GM23338 (cell line): ENCODE measurements at regions not wholly inside any gene's neighbourhood (a gene's known extent, or its start where the extent isn't known, plus 50 kb on each side); places are given as distances from the start of the nearest gene placed in this dataset.

Source experiments
- ATAC-seq: fragments of 200-7000 bp; cut with Tn5 transposase; 3 replicates; pipeline ENCODE4 v1.9.1; 2020
- DNase-seq: peaks from one replicate; pipeline ENCODE4 v3.0.0-alpha.2; 2015; ENCODE audit warnings: low spot score
- H2AFZ ChIP-seq: fragments of 200-600 bp; sonication (generic); 2 replicates; pipeline ENCODE4 v1.8.0; 2016; ENCODE audit warnings: antibody characterized with exemption, mild to moderate bottlenecking, moderate library complexity
- H3F3A ChIP-seq: fragments of 200-600 bp; sonication (generic); replicated peaks from 2 replicates; pipeline ENCODE4 v1.8.0; 2017; ENCODE audit warnings: antibody characterized with exemption, mixed run types, low read depth
- H3K27ac ChIP-seq: fragments of 200-600 bp; sonication (generic); 2 replicates; pipeline ENCODE4 v1.6.1; 2016; ENCODE audit warnings: low read depth
- H3K27me3 ChIP-seq: fragments of 200-600 bp; sonication (generic); 2 replicates; pipeline ENCODE4 v1.8.0; 2016; ENCODE audit warnings: mild to moderate bottlenecking, mixed run types, moderate library complexity; ENCODE audit not compliant: insufficient read depth
- H3K36me3 ChIP-seq: fragments of 200-600 bp; sonication (generic); 2 replicates; pipeline ENCODE4 v1.8.0; 2016; ENCODE audit warnings: mild to moderate bottlenecking; ENCODE audit not compliant: insufficient read depth
- H3K4me1 ChIP-seq: fragments of 200-600 bp; sonication (generic); 2 replicates; pipeline ENCODE4 v1.8.0; 2016; ENCODE audit warnings: mild to moderate bottlenecking, moderate library complexity; ENCODE audit not compliant: insufficient read depth
- H3K4me2 ChIP-seq: fragments of 200-600 bp; sonication (generic); 2 replicates; pipeline ENCODE4 v1.7.1; 2017; ENCODE audit warnings: mixed run types
- H3K4me3 ChIP-seq: fragments of 200-600 bp; sonication (generic); 2 replicates; pipeline ENCODE4 v1.6.1; 2016; ENCODE audit warnings: mixed run types
- H3K79me2 ChIP-seq: fragments of 200-600 bp; sonication (generic); replicated peaks from 2 replicates; pipeline ENCODE4 v1.8.0; 2017; ENCODE audit warnings: mild to moderate bottlenecking; ENCODE audit not compliant: insufficient read depth
- H3K9me2 ChIP-seq: fragments of 200-600 bp; sonication (generic); 2 replicates; pipeline ENCODE4 v1.8.0; 2017; ENCODE audit not compliant: insufficient read depth
- H4K20me1 ChIP-seq: fragments of 200-600 bp; sonication (generic); replicated peaks from 2 replicates; pipeline ENCODE4 v1.8.0; 2017; ENCODE audit warnings: mild to moderate bottlenecking; ENCODE audit not compliant: insufficient read depth
- H3K27ac Mint-ChIP-seq: 2 replicates; pipeline ENCODE4 v1.8.0; 2020; ENCODE audit warnings: inconsistent platforms, mild to moderate bottlenecking, moderate library complexity, mixed read lengths
- H3K27me3 Mint-ChIP-seq: 3 replicates; pipeline ENCODE4 v1.8.0; 2022; ENCODE audit warnings: low read depth, mild to moderate bottlenecking, moderate library complexity, mixed read lengths, inconsistent platforms; ENCODE audit not compliant: insufficient read depth, poor library complexity
- H3K36me3 Mint-ChIP-seq: 3 replicates; pipeline ENCODE4 v1.8.0; 2021; ENCODE audit warnings: low read depth, mild to moderate bottlenecking, inconsistent platforms, moderate library complexity, mixed read lengths
- H3K4me1 Mint-ChIP-seq: 3 replicates; pipeline ENCODE4 v1.8.0; 2020; ENCODE audit warnings: mild to moderate bottlenecking, inconsistent platforms, mixed read lengths
- H3K4me3 Mint-ChIP-seq: 3 replicates; pipeline ENCODE4 v1.8.0; 2021; ENCODE audit warnings: moderate library complexity, mild to moderate bottlenecking, inconsistent platforms, mixed read lengths
- H3K9me3 Mint-ChIP-seq: 3 replicates; pipeline ENCODE4 v1.8.0; 2020; ENCODE audit warnings: moderate library complexity, mild to moderate bottlenecking, inconsistent platforms, mixed read lengths
- EZH2phosphoT487 ChIP-seq: fragments of 200-600 bp; sonication (generic); IDR thresholded peaks from one replicate; pipeline ENCODE4 v1.8.1; 2018; ENCODE audit warnings: antibody characterized with exemption; ENCODE audit not compliant: unreplicated experiment
- NANOG ChIP-seq: IDR thresholded peaks from 2 replicates; pipeline ENCODE4 v1.6.1; 2016; ENCODE audit warnings: antibody characterized with exemption, borderline replicate concordance
- POLR2AphosphoS5 ChIP-seq: IDR thresholded peaks from 2 replicates; pipeline ENCODE4 v1.6.1; 2016; ENCODE audit warnings: antibody characterized with exemption, low read depth
- REST ChIP-seq: IDR thresholded peaks from one replicate; pipeline ENCODE4 v1.6.1; 2018; ENCODE audit warnings: antibody characterized with exemption; ENCODE audit not compliant: unreplicated experiment
- STAT1 ChIP-seq: IDR thresholded peaks from one replicate; pipeline ENCODE4 v1.6.1; 2016; ENCODE audit warnings: antibody characterized with exemption; ENCODE audit not compliant: unreplicated experiment
- ZNF114 ChIP-seq: fragments of 250-450 bp; sonication (Bioruptor Pico); IDR thresholded peaks from 2 replicates; pipeline ENCODE4 v1.5.0; 2020; ENCODE audit warnings: mild to moderate bottlenecking, moderate library complexity
- ZNF331 ChIP-seq: fragments of 250-450 bp; sonication (Bioruptor Pico); IDR thresholded peaks from 2 replicates; pipeline ENCODE4 v1.5.0; 2020; ENCODE audit warnings: low read depth, mild to moderate bottlenecking, moderate library complexity

GRCh38 chr7:51471981-51472296 lies 155.3 kb upstream of the COBL start:
- DNase-seq: peak; percentile 58
- peak; percentile 81 for ATAC-seq
- 0 out of 2 replicates have a peak, but pooled peaks cover 5% of the 10 kb centered on the region for H3K4me1 ChIP-seq
- peaks cover 16% of the 10 kb centered on the region for H3K9me2 ChIP-seq
- no peak overlapping the region for H3K27ac ChIP-seq
- peak overlapping the region; percentile 46 for H3K4me3 ChIP-seq
- H3K9me3 Mint-ChIP-seq: no peaks in the 10 kb centered on the region; the same call in 2 of the 3 replicates
- H3K79me2 ChIP-seq: no peaks in the 10 kb centered on the region
- H3F3A ChIP-seq: no peaks in the 10 kb centered on the region
- peaks cover 12% of the 10 kb centered on the region; the same call in 1 of the 2 replicates for H3K27me3 ChIP-seq
- H3K36me3 ChIP-seq: no peaks in the 10 kb centered on the region
- peak overlapping the region; percentile 56; the same call in 2 of the 3 replicates for H3K4me3 Mint-ChIP-seq
- no peaks in the 10 kb centered on the region for H4K20me1 ChIP-seq
- H3K27me3 Mint-ChIP-seq: peaks cover 22% of the 10 kb centered on the region
- no peak for TF ChIP-seq ZNF114 (CRISPR knock-in tag)
- no peak for TF ChIP-seq POLR2AphosphoS5
- no peak for TF ChIP-seq EZH2phosphoT487
- H2AFZ ChIP-seq: peak overlapping the region; percentile 98
- H3K27ac Mint-ChIP-seq: no peak overlapping the region
- H3K36me3 Mint-ChIP-seq: no peaks in the 10 kb centered on the region
- H3K4me1 Mint-ChIP-seq: peaks cover 12% of the 10 kb centered on the region; the same call in 2 of the 3 replicates
- H3K4me2 ChIP-seq: peak overlapping the region; percentile 76

- Histone ChIP-seq H3F3A (no peaks in the 10 kb centered on the region), H3K4me3 (peak overlapping the region; percentile 46), H4K20me1 (no peaks in the 10 kb centered on the region), H3K79me2 (no peaks in the 10 kb centered on the region), H3K4me2 (peak overlapping the region; percentile 76), H3K9me2 (peaks cover 16% of the 10 kb centered on the region), H3K27me3 (peaks cover 12% of the 10 kb centered on the region; the same call in 1 of the 2 replicates), H3K4me1 (0 out of 2 replicates have a peak, but pooled peaks cover 5% of the 10 kb centered on the region), H3K27ac (no peak overlapping the region), H3K36me3 (no peaks in the 10 kb centered on the region), H2AFZ (peak overlapping the region; percentile 98)
- ATAC-seq (peak; percentile 94), DNase-seq (peak; percentile 75)
- H3K4me3 Mint-ChIP-seq: peak overlapping the region; percentile 56
- TF ChIP-seq STAT1 (no peak), REST (no peak), NANOG (no peak), ZNF331 (CRISPR knock-in tag) (no peak)
- H3K27me3 Mint-ChIP-seq: peaks cover 22% of the 10 kb centered on the region
- H3K27ac Mint-ChIP-seq: no peak overlapping the region
- no peaks in the 10 kb centered on the region for H3K36me3 Mint-ChIP-seq
- no peaks in the 10 kb centered on the region; the same call in 2 of the 3 replicates for H3K9me3 Mint-ChIP-seq
- peaks cover 12% of the 10 kb centered on the region; the same call in 2 of the 3 replicates for H3K4me1 Mint-ChIP-seq
These were observed 154.8 kb upstream of the COBL start for GRCh38 chr7:51471210-51471980.
